ENCODE measurements at regions not wholly inside any gene's neighbourhood (a gene's known extent, or its start where the extent isn't known, plus 50 kb on each side); places are given as distances from the start of the nearest gene placed in this dataset.
"Not testable (repeated sequence)": the region's sequence is repeated elsewhere in the genome, so short reads cannot be mapped to it uniquely, and the experiment has no call there.

- DNase-seq (ENCODE audit: low read depth): no peak
These were observed 171.9 kb upstream of the ELL2 start for GRCh38 chr5:96133341-96134079.

- DNase-seq (ENCODE audit: low read depth): no peak
These were observed 167.6 kb upstream of the ELL2 start for GRCh38 chr5:96129276-96129675.

- DNase-seq (ENCODE audit: low read depth): no peak
These were observed 166.7 kb upstream of the ELL2 start for GRCh38 chr5:96128204-96128864.

GRCh38 chr5:96127538-96127937 is 165.9 kb upstream of the ELL2 start:
- no peak for DNase-seq (ENCODE audit: low read depth)

GRCh38 chr5:96125231-96125891 is 163.7 kb upstream of the ELL2 start:
- no peak for DNase-seq (ENCODE audit: low read depth)

- DNase-seq (ENCODE audit: low read depth): peak; percentile 70
These were observed 162.9 kb upstream of the ELL2 start for GRCh38 chr5:96124589-96124988.

GRCh38 chr5:96123418-96123817 is 161.8 kb upstream of the ELL2 start:
- no peak for DNase-seq (ENCODE audit: low read depth)

GRCh38 chr5:96121364-96121763 is 159.7 kb upstream of the ELL2 start:
- DNase-seq (ENCODE audit: low read depth): no peak

- no peak for DNase-seq (ENCODE audit: low read depth)
These were observed 158.5 kb upstream of the ELL2 start for GRCh38 chr5:96120120-96120519.

- peak; percentile 71 for DNase-seq (ENCODE audit: low read depth)
These were observed 156.4 kb upstream of the ELL2 start for GRCh38 chr5:96117771-96118651.

GRCh38 chr5:96115147-96115807 is 153.6 kb upstream of the ELL2 start:
- DNase-seq (ENCODE audit: low read depth): no peak

- DNase-seq (ENCODE audit: low read depth): peak; percentile 82
These were observed 153.1 kb upstream of the ELL2 start for GRCh38 chr5:96114736-96115135.

GRCh38 chr5:96113170-96113939 is 151.7 kb upstream of the ELL2 start:
- DNase-seq (ENCODE audit: low read depth): peak; percentile 42

- DNase-seq (ENCODE audit: low read depth): no peak
These were observed 151.1 kb upstream of the ELL2 start for GRCh38 chr5:96112703-96113102.

GRCh38 chr5:96112123-96112670 is 150.5 kb upstream of the ELL2 start:
- peak; percentile 39 for DNase-seq (ENCODE audit: low read depth)

GRCh38 chr5:96111080-96111756 is 149.6 kb upstream of the ELL2 start:
- no peak for DNase-seq (ENCODE audit: low read depth)

- DNase-seq (ENCODE audit: low read depth): no peak
These were observed 148.6 kb upstream of the ELL2 start for GRCh38 chr5:96110300-96110699.

GRCh38 chr5:96108629-96109028 is 147.0 kb upstream of the ELL2 start:
- not testable (repeated sequence) for DNase-seq (ENCODE audit: low read depth)

GRCh38 chr5:96103829-96104228 is 142.2 kb upstream of the ELL2 start:
- DNase-seq (ENCODE audit: low read depth): not testable (repeated sequence)

Measured in ELR (cell line).